GM19395 (cell line): ENCODE measurements at regions not wholly inside any gene's neighbourhood (a gene's known extent, or its start where the extent isn't known, plus 50 kb on each side); places are given as distances from the start of the nearest gene placed in this dataset.

Experiments used
- ATAC-seq: cut with Tn5 transposase; IDR thresholded peaks from one replicate; pipeline ENCODE4 v1.9.1; 2021; ENCODE audit warnings: mild to moderate bottlenecking, moderate library complexity; ENCODE audit not compliant: unreplicated experiment

DNA sequence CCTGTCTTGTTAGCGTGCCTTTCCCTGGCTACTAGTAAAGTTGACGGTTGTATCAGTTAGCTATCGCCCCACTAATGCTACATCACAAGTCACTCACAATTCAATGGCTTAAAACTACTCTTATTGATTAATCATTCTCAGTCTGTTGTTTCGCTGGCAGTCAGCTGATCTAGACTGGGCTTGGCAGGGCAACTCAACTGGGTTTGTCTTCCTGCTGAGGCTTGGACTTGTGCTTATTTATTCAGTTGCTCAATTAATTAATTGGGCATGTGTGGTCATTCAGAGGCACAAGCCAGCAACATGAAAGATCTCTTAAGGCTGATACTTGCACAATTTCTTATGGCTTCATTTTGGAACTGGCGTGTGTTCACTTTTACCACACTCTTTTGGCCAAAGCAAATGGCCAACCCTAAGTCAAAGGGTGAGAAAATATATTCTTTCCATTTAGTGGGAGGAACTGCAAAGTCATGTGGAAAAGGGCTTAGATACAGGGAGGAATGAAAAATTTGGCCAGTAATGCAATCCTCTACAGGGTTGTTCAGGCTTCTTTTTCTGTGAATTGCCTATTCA, 333.5 kb downstream of the GPR37 start:
- no peak for ATAC-seq

DNA sequence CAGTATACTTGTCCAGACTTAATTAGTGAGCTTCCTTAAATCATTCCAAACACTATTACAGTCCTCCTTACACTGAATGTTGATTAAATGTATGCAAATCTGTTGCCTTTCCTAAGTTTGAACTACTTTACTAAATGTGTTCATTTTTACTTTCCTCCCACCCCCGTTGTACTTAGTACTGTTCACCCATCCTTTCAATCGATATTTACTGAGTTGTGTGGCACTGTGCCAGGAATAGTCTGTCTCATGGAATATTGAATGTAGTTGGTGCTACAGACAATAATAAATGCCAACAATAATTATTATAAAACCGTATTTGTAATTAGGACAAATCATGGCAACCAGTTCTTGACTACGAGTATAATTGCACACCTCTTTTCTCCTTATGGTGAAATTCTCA, 335.7 kb downstream of the GPR37 start:
- ATAC-seq: no peak

DNA sequence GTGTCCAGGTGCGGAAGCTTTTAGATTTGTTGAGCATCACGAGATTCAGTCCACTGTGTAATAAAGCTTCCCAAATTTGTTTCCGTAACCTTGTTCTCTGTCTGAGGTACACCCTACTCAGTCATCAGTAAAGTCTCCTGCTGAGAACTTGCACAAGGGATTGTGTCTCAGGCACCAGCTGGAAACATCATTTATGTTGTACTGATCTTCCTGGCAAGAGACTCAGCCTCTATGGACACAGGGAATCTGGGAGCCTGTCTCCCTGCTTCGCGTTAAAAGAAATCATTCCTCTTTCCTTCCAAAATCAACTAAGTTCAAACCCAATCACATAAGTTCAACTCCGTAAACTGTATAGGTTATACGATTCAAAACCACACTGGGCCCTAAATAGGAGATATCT, 336.8 kb downstream of the GPR37 start:
- no peak for ATAC-seq

DNA sequence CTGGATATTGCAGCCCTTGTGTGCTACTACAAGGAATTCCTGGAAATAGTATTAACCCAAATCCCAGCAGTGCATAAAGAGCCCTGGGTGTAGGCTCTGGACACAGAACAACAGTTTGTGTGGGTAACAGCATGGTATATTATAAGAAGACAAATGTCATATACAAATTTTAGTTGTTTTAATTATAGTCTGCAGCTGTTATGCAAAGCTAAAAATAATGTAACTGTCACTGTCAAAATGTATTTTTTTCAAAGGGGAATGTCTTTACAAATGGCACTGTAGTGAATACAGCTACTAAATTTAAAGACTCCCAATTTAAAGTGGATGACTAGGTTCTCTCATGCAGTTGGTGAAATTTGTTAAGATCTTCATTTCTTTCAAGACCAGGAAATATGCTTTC, 339.0 kb downstream of the GPR37 start:
- no peak for ATAC-seq

DNA sequence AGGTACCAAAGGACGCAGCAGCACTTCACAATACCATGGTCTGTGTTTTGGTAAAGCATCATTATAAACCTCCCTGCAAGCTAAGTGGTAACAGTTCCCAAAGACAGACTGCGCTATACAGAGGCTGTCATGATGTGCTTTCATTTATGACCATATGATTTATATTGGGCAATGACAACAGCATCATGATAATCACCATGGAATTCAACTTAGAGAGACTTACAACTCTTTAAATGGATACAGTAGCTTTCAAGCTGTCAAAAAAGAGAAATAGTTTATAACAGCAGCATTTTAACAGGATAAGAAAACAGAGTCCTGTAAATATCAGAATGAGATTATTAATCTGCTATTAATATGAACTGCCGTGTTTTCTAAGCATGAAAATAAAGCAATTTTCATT, 341.7 kb downstream of the GPR37 start:
- ATAC-seq: no peak

DNA sequence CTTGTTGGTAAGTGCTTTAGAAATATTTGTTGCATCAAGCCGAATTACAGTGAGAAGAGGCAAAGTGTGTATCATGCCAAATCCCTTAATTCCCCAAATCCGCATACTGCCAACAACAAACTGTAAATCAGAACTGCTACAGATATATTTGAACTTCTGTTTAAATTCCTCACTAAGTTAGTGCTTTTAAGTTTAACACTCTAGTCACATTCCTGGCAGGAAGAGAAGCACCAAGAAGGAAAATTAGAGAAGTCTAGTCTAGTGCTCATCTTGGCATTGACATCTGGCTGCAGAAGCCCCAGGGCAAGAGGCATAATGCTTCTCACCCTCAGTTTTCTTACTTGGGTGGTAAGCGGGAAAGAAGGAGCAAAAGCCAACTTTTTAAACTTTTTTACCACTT, 343.5 kb downstream of the GPR37 start:
- ATAC-seq: no peak

DNA sequence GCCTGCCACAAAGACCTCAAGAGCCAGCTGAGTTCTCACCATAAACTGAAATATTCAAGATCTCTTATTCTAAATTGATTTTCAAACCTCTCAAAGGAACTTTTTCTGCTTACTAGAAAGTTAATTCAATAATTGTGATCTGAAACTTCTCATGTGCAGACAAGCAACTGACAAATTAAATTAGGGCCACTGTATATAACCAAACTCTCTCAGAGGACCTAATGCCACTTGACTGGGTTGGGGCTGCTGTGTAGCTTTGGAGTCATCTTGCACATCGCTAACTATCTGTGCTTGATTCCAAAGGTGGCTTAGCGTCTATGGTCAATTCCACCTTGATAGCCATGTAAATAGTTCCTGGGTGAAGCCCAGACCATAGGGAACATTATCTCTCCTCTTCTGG, 345.2 kb downstream of the GPR37 start:
- no peak for ATAC-seq

DNA sequence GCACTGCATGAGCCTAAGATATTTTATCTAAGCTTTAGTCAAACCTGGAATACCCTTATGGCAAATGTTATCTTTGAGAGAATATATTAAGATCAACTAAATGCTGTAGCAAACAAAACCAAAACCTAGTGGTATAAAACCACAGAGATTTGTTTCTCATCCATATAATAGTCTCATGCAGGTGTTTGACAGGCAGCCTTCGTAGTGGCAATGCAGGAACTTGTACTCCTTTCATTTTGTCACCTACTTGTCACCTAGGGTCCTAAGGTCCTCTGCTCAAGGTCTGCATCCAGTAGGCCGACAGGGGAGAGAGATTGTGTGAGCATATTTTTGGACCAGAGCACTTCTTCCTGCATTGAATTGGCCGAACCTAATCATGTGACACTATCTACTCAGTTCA, 352.6 kb downstream of the GPR37 start:
- ATAC-seq: no peak

DNA sequence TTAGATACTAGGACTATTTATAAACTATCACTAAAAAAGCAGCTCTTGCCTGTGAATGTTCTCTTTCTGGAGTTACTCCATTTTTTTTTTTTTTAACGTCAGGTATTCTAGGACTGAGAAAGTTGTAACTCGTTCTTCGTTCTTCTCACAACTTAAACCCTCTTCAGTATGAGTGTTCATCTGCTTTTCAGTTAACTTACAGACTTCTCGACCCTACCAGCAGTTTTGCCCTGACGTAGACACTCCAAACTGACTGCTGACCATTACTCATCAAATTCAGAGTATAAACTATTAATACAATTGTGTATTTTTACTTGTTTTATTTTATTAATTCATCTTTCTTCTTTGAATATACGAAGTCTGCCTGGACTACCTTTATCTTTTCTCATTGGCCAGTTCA, 353.1 kb downstream of the GPR37 start:
- ATAC-seq: no peak

DNA sequence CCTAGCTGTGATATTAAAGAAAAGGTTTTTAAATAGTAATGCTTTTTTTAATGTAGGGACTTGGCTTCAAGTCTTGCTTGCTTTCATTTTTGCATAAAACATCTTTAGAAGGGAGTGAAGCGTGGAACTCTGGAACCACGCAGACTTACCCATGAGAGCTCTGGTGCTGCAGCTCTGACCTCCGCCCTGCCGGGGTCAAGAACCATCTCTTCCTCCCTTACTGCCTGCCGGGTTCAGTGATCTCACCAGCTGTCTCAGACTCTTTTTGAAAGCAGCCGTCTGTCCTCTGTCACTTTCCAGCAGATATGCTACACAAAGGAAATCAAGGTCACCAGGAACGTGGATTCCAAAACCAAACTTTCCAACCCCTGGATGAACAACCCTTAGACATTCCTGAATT, 353.8 kb downstream of the GPR37 start:
- no peak for ATAC-seq

DNA sequence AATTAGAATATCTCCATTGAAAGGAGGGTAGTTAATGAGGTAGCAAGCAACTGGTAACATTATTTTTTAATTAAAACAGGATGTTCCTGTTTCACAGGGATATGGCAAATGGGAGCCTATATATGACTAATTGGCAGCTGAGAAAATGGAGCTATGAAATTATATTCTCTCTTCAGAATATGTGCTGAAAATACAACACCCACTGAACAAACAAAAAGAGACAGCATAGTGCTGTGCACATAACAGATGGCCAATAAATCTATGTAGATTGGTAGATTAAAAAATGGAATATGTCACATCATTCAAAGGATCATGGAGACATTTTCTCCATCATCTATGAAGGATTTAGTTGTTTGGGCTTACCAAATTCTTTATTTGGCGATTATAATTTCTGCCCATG, 362.0 kb downstream of the GPR37 start:
- ATAC-seq: no peak

DNA sequence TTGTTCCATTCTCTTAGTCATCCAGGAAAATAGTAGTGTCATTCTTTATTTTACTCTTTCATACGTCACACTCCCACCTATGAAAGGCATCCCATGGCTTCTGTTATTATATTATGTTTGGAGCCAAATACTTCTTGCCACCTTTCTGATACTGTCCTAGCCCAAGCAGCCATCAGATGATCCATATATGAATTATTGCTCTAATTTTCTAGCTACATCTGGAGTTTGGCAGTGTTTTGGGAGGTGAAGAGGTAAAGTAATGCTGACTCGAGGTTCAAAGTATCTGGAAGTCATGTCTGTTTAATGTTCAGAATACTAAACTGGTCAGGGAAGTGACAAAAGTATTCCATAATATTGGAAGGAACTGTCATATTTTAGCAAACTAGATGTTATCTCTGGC, 362.5 kb downstream of the GPR37 start:
- ATAC-seq: no peak

DNA sequence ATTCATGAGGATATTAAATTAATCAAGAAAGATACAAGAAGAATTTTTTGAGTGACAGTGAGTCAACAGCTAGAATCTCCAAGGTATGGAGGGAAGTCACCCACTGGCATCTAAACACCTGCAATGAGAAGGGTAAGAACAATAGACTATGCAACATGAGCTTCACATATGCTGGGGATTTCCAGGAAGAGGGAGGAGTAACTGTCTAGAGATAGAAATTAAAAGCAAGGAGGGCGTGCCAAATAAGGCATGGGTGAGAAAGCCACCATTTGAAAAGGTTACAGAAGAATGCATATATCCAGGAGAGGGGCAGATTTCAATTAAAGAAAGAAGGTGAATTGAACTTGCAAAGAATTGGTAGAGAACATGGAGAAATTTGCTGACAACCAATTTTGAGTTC, 365.7 kb downstream of the GPR37 start:
- ATAC-seq: no peak

DNA sequence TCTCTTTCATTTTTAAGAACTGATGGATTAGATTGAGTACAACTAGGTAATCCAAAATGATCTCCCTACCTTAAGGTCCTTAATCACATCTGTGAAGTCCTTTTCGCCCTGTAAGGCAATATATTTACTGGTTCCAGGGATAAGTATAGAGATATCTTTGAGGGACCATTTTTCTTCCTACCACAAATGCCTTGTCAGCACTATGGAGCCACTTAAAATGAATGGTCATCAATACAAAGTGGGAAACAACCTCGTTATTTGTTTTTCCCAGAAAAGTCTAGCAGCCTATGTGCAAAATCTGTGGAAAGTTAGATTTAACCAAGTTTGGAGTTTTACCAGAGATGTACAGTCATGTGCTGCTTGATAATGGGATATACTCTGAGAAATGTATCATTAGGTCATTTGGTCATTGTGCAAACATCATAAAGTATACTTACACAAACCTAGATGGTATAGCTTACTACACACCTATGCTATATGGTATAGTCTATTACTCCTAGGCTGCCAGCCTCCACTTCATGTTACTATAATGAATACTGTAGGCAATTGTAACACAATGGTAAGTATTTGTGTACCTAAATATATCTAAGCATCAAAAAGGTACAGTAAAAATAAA, 366.2 kb upstream of the TMEM229A start:
- ATAC-seq: no peak

DNA sequence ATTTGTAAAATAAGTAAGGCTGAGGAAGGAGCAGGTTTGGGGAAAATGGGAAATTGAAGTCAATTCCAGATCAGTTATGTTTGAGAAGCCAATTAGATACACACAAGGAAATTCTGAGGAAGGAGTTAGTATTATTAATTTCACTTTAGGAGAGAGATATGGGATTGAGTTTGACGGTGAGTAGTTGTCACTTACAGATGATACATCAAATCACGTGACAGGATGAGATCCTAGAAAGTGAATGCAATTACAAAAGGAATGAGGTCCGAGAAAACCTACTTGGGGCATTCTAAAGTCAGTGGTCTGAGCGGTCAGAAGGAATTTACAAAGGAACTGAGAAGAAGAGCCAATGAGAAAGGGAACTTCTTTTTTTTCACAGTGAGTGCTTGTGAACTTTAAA, 364.3 kb upstream of the TMEM229A start:
- no peak for ATAC-seq

DNA sequence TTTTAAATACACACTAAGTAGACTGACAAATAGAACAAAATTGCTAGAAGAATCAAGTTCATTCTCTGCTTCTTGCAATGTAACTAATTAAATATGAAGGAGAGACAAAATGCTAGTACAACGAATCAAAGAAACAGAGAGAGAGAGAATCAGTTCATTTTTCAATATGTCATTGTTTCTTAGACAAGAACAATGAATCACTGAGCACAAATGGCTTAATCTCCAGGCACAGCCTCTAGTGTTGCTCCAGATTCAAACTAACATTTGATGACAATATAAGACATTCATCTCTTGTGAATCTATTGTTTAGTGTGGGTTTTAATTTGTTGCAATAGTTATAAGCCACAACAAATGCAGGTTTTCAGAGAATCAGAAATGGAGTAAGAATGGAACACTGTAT, 357.4 kb upstream of the TMEM229A start:
- ATAC-seq: no peak

DNA sequence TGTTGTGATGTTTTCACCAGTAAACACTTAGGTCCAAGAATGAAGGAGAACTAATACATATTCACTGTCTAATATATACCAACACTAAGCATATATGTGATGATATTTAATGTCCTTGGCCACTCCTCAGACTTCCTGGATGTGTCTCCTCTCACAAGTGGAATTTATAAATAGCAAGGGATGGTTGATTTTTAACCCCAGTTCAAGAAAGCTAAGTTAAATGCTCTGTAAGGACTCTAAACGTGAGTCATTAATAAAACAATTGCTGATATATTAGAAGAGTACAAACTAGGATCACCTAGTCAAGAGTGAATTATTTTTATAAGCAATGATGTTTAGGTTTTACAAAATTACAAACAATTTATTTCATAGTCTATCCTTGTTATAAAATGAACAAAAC, 355.9 kb upstream of the TMEM229A start:
- no peak for ATAC-seq

DNA sequence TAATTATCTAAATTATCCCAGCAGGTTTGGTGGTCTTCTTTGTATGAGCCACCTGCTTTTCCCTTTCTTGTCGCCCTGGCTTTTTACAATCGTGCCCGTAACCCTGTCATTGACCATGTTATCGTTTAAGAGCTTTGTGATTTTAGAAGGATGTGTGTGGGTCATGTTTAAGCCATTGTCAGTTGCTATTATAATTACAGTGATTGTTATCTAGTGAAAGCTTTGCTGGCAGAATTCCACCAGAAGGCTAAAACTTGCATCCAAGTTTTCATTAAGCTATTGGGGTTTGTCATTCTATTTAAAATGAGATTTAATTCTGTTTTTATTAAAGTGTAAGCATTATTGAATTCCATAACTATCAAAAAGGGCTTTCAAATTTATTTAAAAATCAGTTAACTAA, 354.2 kb upstream of the TMEM229A start:
- ATAC-seq: no peak

DNA sequence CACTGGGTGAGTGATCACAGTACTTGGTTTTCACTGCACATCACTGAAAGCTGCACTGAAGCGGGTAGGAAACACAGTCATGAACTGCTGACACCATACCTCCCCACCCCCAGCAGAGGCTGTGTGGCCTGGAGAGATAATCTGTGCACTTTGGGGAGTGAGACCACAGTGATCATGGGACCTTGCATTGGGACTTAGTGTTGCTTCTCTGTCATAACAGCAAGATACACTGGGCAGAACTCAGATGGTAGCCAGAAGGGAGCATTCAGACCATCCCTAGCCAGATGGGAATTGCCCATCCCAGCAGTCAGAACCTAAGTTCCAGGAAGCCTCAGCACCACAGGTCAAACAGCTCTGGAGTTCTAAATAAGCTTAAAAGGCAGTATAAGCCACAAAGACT, 346.4 kb upstream of the TMEM229A start:
- no peak for ATAC-seq

DNA sequence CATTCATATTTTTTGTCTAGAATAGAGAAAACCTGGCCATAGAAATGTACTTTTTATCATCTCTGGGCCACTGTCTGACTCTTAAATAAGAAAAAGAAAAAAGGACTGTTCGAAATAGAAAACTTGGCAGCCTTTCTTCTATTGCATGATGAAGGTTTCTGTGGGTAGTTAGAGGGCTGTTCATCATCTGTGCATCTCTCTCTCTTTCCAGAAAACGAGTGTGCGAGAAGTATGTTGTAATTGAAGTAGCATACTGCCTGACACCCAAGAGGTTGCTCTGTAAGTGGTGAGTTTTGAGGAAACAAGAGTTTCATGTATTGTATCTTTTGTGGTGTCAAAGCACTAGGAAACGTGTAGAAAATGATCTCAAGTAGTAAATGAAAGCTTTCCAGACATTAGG, 343.2 kb upstream of the TMEM229A start:
- no peak for ATAC-seq

DNA sequence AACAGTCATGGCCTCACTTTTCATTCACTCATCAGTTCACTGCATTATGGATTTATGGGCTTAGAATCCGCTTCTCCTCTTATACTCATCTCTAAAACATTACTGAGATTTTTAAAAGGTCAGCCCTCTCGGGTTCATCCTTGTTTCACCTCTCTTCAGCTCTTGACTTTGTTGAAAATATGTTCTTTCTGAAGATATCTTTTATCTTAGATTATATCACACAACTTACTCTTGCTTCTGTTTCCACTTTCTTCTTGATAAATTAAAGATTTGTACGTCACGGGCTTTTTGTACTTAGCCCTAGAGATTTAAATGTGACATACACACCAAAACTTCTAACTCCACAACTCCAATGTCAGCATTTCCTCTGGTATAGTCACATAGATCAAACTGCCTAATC, 342.5 kb upstream of the TMEM229A start:
- no peak for ATAC-seq

DNA sequence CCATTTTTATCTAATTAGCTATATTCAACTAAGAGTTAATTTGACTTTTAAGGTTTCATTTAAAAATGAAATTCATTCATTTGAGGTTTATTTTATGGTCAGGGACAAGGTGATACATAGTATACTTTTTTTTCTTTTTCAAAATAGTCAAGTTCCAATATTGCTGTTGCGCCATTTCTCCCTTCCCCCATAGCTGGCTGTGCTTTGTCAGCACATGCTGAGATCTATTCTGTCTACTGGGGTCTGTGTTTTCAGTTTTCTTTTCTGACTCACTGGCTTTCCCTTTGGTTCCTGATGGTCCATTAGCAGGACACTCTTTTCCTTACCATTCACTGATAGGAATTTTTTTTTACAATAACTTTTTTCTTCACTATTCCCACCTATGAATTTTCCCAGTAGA, 336.4 kb upstream of the TMEM229A start:
- no peak for ATAC-seq

DNA sequence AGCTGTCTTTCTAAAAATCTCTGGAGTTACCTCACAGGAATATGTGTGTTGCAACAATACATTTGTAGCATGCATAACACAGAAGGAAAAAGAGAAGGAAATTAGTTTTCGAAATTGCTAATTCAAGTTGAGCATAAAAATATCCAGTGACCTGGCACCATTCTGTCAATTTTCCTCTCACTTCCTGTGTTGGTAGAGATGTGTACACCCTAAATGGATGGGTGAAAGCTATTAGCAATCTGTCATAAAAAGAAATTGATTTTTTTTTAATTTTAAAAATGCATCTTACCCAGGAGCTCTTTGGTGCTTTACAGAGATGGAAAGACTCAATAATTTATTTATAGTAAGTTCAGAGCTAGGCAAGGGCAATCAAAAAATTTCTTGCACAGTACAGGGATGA, 333.3 kb upstream of the TMEM229A start:
- ATAC-seq: no peak
